Loucy (cell line): ENCODE measurements at regions not wholly inside any gene's neighbourhood (a gene's known extent, or its start where the extent isn't known, plus 50 kb on each side); places are given as distances from the start of the nearest gene placed in this dataset.

ENCODE experiments used
- H2AFZ ChIP-seq: fragments of 200-600 bp; sonication (generic); 2 replicates; pipeline ENCODE4 v1.6.0; 2016; ENCODE audit warnings: antibody characterized with exemption, mild to moderate bottlenecking, low read length, moderate library complexity
- H3F3A ChIP-seq: fragments of 200-600 bp; 2 replicates; pipeline ENCODE4 v1.6.0; 2016; ENCODE audit warnings: antibody characterized with exemption, low read depth, mild to moderate bottlenecking
- H3K27me3 ChIP-seq: fragments of 200-600 bp; sonication (generic); 2 replicates; pipeline ENCODE4 v1.6.1; 2014; ENCODE audit warnings: low read length, mild to moderate bottlenecking; ENCODE audit not compliant: insufficient read depth, poor library complexity, severe bottlenecking
- H3K36me3 ChIP-seq: fragments of 200-600 bp; sonication (generic); 2 replicates; pipeline ENCODE4 v1.6.1; 2016; ENCODE audit warnings: low read length; ENCODE audit not compliant: insufficient read depth
- H3K4me1 ChIP-seq: fragments of 200-600 bp; sonication (generic); 2 replicates; pipeline ENCODE4 v1.5.1; 2014; ENCODE audit warnings: low read length, mild to moderate bottlenecking; ENCODE audit not compliant: insufficient read depth, poor library complexity, severe bottlenecking
- H3K4me2 ChIP-seq: fragments of 200-600 bp; sonication (generic); 2 replicates; pipeline ENCODE4 v1.6.0; 2014; ENCODE audit warnings: antibody characterized with exemption, low read length, low read depth, mild to moderate bottlenecking; ENCODE audit not compliant: poor library complexity, severe bottlenecking
- H3K4me3 ChIP-seq: fragments of 200-600 bp; sonication (generic); 2 replicates; pipeline ENCODE4 v1.5.1; 2014; ENCODE audit warnings: low read length, mild to moderate bottlenecking, mixed read lengths; ENCODE audit not compliant: poor library complexity, severe bottlenecking
- H3K79me2 ChIP-seq: fragments of 200-600 bp; sonication (generic); 2 replicates; pipeline ENCODE4 v1.6.1; 2014; ENCODE audit warnings: low read length; ENCODE audit not compliant: insufficient read depth
- H3K9ac ChIP-seq: fragments of 200-600 bp; sonication (generic); 2 replicates; pipeline ENCODE4 v1.6.0; 2014; ENCODE audit warnings: mild to moderate bottlenecking, low read depth, low read length, moderate library complexity; ENCODE audit not compliant: poor library complexity, severe bottlenecking
- H3K9me2 ChIP-seq: fragments of 200-600 bp; sonication (generic); replicated peaks from 2 replicates; pipeline ENCODE4 v1.6.1; 2016; ENCODE audit warnings: low read depth, low read length, mixed read lengths
- H3K9me3 ChIP-seq: fragments of 200-600 bp; sonication (generic); 2 replicates; pipeline ENCODE4 v1.6.1; 2014; ENCODE audit warnings: mild to moderate bottlenecking, antibody characterized with exemption, low read length, low read depth; ENCODE audit not compliant: insufficient read depth
- H4K20me1 ChIP-seq: fragments of 200-600 bp; sonication (generic); 2 replicates; pipeline ENCODE4 v1.6.0; 2014; ENCODE audit warnings: antibody characterized with exemption, low read length, mild to moderate bottlenecking; ENCODE audit not compliant: insufficient read depth, poor library complexity, severe bottlenecking
- CTCF ChIP-seq: fragments of 200-600 bp; sonication (generic); conservative IDR thresholded peaks from 2 replicates; pipeline ENCODE4 v1.5.1; 2014; ENCODE audit warnings: mild to moderate bottlenecking, antibody characterized with exemption, low read length
- EZH2phosphoT487 ChIP-seq: fragments of 200-600 bp; IDR thresholded peaks from 2 replicates; pipeline ENCODE4 v1.6.1; 2018; ENCODE audit warnings: antibody characterized with exemption, mild to moderate bottlenecking, moderate library complexity, borderline replicate concordance

- Histone ChIP-seq H2AFZ (no peak overlapping the region), H3K9me2 (no peaks in the 10 kb centered on the region), H3K4me2 (no peak overlapping the region), H3K36me3 (no peaks in the 10 kb centered on the region), H3K4me3 (no peak overlapping the region), H4K20me1 (no peaks in the 10 kb centered on the region), H3K4me1 (no peaks in the 10 kb centered on the region), H3K79me2 (no peaks in the 10 kb centered on the region), H3K27me3 (no peaks in the 10 kb centered on the region), H3K9me3 (no peaks in the 10 kb centered on the region), H3K9ac (no peak overlapping the region), H3F3A (no peaks in the 10 kb centered on the region)
- TF ChIP-seq CTCF: no peak
- no peak for TF ChIP-seq EZH2phosphoT487
These were observed 811.5 kb upstream of the CHAC2 start for GRCh38 chr2:52956118-52956517.

- no peaks in the 10 kb centered on the region for H3K36me3 ChIP-seq
- no peak overlapping the region for H3K9ac ChIP-seq
- H3K9me2 ChIP-seq: no peaks in the 10 kb centered on the region
- no peaks in the 10 kb centered on the region for H3K79me2 ChIP-seq
- no peaks in the 10 kb centered on the region for H3K27me3 ChIP-seq
- H3K4me3 ChIP-seq: no peak overlapping the region
- TF ChIP-seq CTCF (no peak), EZH2phosphoT487 (no peak)
- no peaks in the 10 kb centered on the region for H3K9me3 ChIP-seq
- H2AFZ ChIP-seq: no peak overlapping the region
- no peaks in the 10 kb centered on the region for H4K20me1 ChIP-seq
- H3K4me2 ChIP-seq: no peak overlapping the region
- no peaks in the 10 kb centered on the region for H3K4me1 ChIP-seq
- H3F3A ChIP-seq: no peaks in the 10 kb centered on the region
These were observed 812.5 kb upstream of the CHAC2 start for GRCh38 chr2:52955079-52955478.

GRCh38 chr2:52940101-52940500 is 827.5 kb upstream of the CHAC2 start:
- Histone ChIP-seq H2AFZ (no peak overlapping the region), H3K4me1 (no peaks in the 10 kb centered on the region), H3K79me2 (no peaks in the 10 kb centered on the region), H3K9me3 (no peaks in the 10 kb centered on the region), H3F3A (no peaks in the 10 kb centered on the region), H3K27me3 (no peaks in the 10 kb centered on the region), H3K36me3 (no peaks in the 10 kb centered on the region), H3K4me3 (no peak overlapping the region), H3K9ac (no peak overlapping the region), H3K4me2 (no peak overlapping the region), H4K20me1 (no peaks in the 10 kb centered on the region), H3K9me2 (no peaks in the 10 kb centered on the region)
- TF ChIP-seq CTCF (no peak), EZH2phosphoT487 (no peak)
